22Rv1 (cell line): ENCODE measurements at regions not wholly inside any gene's neighbourhood (a gene's known extent, or its start where the extent isn't known, plus 50 kb on each side); places are given as distances from the start of the nearest gene placed in this dataset.

Source experiments
- H3K27ac ChIP-seq: fragments of 450-650 bp; 2 replicates; pipeline ENCODE4 v1.5.1; 2017
- ZFX ChIP-seq: fragments of 450-650 bp; IDR thresholded peaks from 2 replicates; pipeline ENCODE4 v1.6.1; 2017; ENCODE audit warnings: antibody characterized with exemption, borderline replicate concordance
- TF ChIP-seq, protein P1 (sequence below): fragments of 450-650 bp; IDR thresholded peaks from 2 replicates; pipeline ENCODE4 v1.5.1; 2017; ENCODE audit warnings: mild to moderate bottlenecking

- no peak for TF ChIP-seq ZFX
- TF ChIP-seq, protein P1, sequence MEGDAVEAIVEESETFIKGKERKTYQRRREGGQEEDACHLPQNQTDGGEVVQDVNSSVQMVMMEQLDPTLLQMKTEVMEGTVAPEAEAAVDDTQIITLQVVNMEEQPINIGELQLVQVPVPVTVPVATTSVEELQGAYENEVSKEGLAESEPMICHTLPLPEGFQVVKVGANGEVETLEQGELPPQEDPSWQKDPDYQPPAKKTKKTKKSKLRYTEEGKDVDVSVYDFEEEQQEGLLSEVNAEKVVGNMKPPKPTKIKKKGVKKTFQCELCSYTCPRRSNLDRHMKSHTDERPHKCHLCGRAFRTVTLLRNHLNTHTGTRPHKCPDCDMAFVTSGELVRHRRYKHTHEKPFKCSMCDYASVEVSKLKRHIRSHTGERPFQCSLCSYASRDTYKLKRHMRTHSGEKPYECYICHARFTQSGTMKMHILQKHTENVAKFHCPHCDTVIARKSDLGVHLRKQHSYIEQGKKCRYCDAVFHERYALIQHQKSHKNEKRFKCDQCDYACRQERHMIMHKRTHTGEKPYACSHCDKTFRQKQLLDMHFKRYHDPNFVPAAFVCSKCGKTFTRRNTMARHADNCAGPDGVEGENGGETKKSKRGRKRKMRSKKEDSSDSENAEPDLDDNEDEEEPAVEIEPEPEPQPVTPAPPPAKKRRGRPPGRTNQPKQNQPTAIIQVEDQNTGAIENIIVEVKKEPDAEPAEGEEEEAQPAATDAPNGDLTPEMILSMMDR = no peak
Observed at GRCh38 chr5:24773261-24773660, 128.5 kb upstream of the CDH10 start.

DNA sequence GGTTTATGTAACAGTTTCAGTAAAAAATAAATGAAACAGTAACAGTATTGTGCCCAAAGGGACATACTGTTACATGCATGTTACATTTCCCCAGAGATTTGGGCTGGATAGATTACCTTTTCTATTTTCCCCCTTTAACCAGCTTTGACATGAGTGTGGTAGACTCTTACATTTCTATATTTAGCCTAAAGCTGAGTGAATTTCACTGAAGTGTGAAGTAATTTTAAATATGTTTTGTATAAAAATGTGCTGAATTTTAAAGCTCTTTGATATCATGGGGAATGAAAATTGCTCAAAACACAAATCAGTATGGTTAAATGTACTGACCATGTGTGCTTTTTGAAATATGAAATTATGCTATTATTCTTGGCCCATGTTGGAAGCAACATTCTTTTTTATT, 122.3 kb upstream of the CDH10 start:
- no peak for TF ChIP-seq ZFX
- TF ChIP-seq, protein P1 = no peak
- no peak overlapping the region for H3K27ac ChIP-seq

More at GRCh38 chr5:24773261-24773660, 128.5 kb upstream of the CDH10 start:
- no peak overlapping the region for H3K27ac ChIP-seq

- no peak overlapping the region for H3K27ac ChIP-seq
- no peak for TF ChIP-seq ZFX
- TF ChIP-seq, protein P1 = no peak
Observed at GRCh38 chr5:24765219-24765618, 120.4 kb upstream of the CDH10 start.

GRCh38 chr5:24750355-24750754, 105.6 kb upstream of the CDH10 start:
- TF ChIP-seq, protein P1 = no peak
- TF ChIP-seq ZFX = no peak
- H3K27ac ChIP-seq = no peak overlapping the region

GRCh38 chr5:24749701-24750100, 104.9 kb upstream of the CDH10 start:
- H3K27ac ChIP-seq = no peak overlapping the region
- TF ChIP-seq ZFX = no peak
- TF ChIP-seq, protein P1 = no peak

DNA sequence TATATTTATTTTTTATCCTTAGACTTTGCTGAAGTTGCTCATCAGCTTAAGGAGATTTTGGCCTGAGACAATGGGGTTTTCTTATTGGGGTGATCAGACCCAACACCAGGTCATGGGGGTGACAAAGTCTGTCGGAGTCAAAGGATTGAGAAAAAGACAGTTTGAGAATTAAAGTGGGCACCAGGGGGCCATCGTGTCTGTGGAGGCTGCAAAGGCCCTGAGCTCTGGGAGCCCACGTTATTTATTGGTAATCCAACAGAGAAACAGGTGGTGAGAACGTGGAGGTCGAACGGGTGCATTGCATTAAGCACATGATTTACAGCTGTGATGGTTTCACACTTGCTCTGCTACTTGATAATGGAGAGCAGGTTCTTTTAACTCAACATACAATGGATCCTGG, 102.5 kb upstream of the CDH10 start:
- no peak overlapping the region for H3K27ac ChIP-seq
- TF ChIP-seq ZFX = no peak
- TF ChIP-seq, protein P1 = no peak

- TF ChIP-seq ZFX = no peak
- TF ChIP-seq, protein P1 = no peak
- no peak overlapping the region for H3K27ac ChIP-seq
Observed at GRCh38 chr5:24742334-24742733, 97.6 kb upstream of the CDH10 start.
